Stomach (tissue), 4 donors: ENCODE measurements at regions not wholly inside any gene's neighbourhood (a gene's known extent, or its start where the extent isn't known, plus 50 kb on each side); places are given as distances from the start of the nearest gene placed in this dataset.

Source experiments
- CTCF ChIP-seq, 7 experiments: fragments of 450-650 bp in 4 of 7; fragments of 200-600 bp in 3 of 7; sonication (generic) in 3 of 7; IDR thresholded peaks; one replicate each; pipeline ENCODE4 v1.5.1; 2016 to 2019; ENCODE audit warnings: antibody characterized with exemption in 7 of 7, control low read depth in 2 of 7, mild to moderate bottlenecking in 1 of 7
- POLR2A ChIP-seq, 4 donors: fragments of 450-650 bp; IDR thresholded peaks; one replicate each; pipeline ENCODE4 v1.6.1; 2016; ENCODE audit warnings: antibody characterized with exemption in 4 of 4, control low read depth in 2 of 4, mild to moderate bottlenecking in 1 of 4, moderate library complexity in 1 of 4

GRCh38 chr13:70384156-70384555, 275.9 kb upstream of the KLHL1 start:
- TF ChIP-seq POLR2A (IDR thresholded peaks at IDR 0.05) (no peak), CTCF (IDR thresholded peaks at IDR 0.05) (no peak)
